K562 (cell line): ENCODE measurements at regions not wholly inside any gene's neighbourhood (a gene's known extent, or its start where the extent isn't known, plus 50 kb on each side); places are given as distances from the start of the nearest gene placed in this dataset.

Experiments used
- ATAC-seq: fragments of 200-7000 bp; cut with Tn5 transposase; 3 replicates; pipeline ENCODE4 v1.9.1; 2020; ENCODE audit warnings: moderate library complexity
- BruUV-seq: library from RNA; stranded (reverse); fragments of 400-500 nt; replicated peaks from 2 replicates; lab custom pipeline; 2021; lab: Mats Ljungman, UMichigan
- CTCF ChIA-PET: fragments of 300-600 bp; formaldehyde crosslinking; extraction: SDS; loops from one replicate; lab custom pipeline; 2021; ENCODE audit warnings: low intra/inter-chr PET ratio; lab: Yijun Ruan, JAX
- POLR2A ChIA-PET: fragments of 300-600, 350-650 bp; sonication (Branson Sonifier 250); formaldehyde crosslinking; extraction: SDS; loops from one replicate; lab custom pipeline; 2021; ENCODE audit warnings: antibody characterized with exemption, inconsistent platforms; lab: Yijun Ruan, JAX
- DNase-seq, 4 experiments: peaks; one replicate each; pipeline versions ENCODE4 v3.0.0 to v3.0.0-alpha.2; 2011 to 2018; ENCODE audit warnings: low spot score in 3 of 4, mixed read lengths in 3 of 4; ENCODE audit errors: extremely low read depth in 1 of 4
- FAIRE-seq: peaks from 2 replicates; lab custom pipeline; 2011; peaks lifted over from hg19 to GRCh38; lab: Jason Lieb, UNC
- H2AFZ ChIP-seq: 2 replicates; pipeline ENCODE4 v1.6.0; 2011; ENCODE audit warnings: low read depth, low read length, control low read depth, inconsistent platforms
- H3K27ac ChIP-seq: fragments of 200-600 bp; 3 replicates; pipeline ENCODE4 v1.8.0; 2011; ENCODE audit warnings: low read depth, mild to moderate bottlenecking, control low read depth, inconsistent platforms, low read length, moderate library complexity, mixed read lengths; ENCODE audit errors: extremely low read depth
- H3K27me3 ChIP-seq, 2 experiments: fragments of 300-600 bp in 1 of 2; 2 replicates in 1 of 2; 3 replicates in 1 of 2; pipeline versions ENCODE4 v1.6.0 to v1.8.0; 2011; ENCODE audit warnings: inconsistent platforms in 2 of 2, low read length in 2 of 2, mild to moderate bottlenecking in 1 of 2, mixed read lengths in 1 of 2, moderate library complexity in 1 of 2; ENCODE audit not compliant: control insufficient read depth in 2 of 2, insufficient read depth in 2 of 2
- H3K36me3 ChIP-seq: fragments of 300-600 bp; 3 replicates; pipeline ENCODE4 v1.8.0; 2011; ENCODE audit warnings: mild to moderate bottlenecking, low read length, inconsistent platforms; ENCODE audit not compliant: control insufficient read depth, insufficient read depth
- H3K4me1 ChIP-seq, 2 experiments: fragments of 200-600 bp in 1 of 2; replicated peaks in 1 of 2; 2 replicates in 1 of 2; 3 replicates in 1 of 2; pipeline versions ENCODE4 v1.5.1 to v1.8.0; 2011; ENCODE audit warnings: inconsistent platforms in 2 of 2, low read length in 2 of 2, mild to moderate bottlenecking in 1 of 2, mixed read lengths in 1 of 2, moderate library complexity in 1 of 2; ENCODE audit not compliant: control insufficient read depth in 2 of 2, insufficient read depth in 2 of 2
- H3K4me2 ChIP-seq: 2 replicates; pipeline ENCODE4 v1.6.1; 2011; ENCODE audit warnings: low read length, control low read depth, inconsistent platforms, mixed read lengths; ENCODE audit not compliant: insufficient read depth
- H3K4me3 ChIP-seq: fragments of 200-600 bp; sonication (generic), shearing (Covaris generic); 2 replicates; pipeline ENCODE4 v1.5.1; 2016; ENCODE audit warnings: control low read depth, inconsistent platforms
- H3K79me2 ChIP-seq: fragments of 200-600 bp; 3 replicates; pipeline ENCODE4 v1.8.0; 2011; ENCODE audit warnings: low read length, inconsistent platforms; ENCODE audit not compliant: control insufficient read depth, insufficient read depth
- H3K9ac ChIP-seq, 2 experiments: 2 replicates each; pipeline versions ENCODE4 v1.6.0 to v1.6.1; 2011; ENCODE audit warnings: low read depth in 2 of 2, low read length in 2 of 2, control low read depth in 1 of 2, inconsistent platforms in 1 of 2, mild to moderate bottlenecking in 1 of 2, mixed read lengths in 1 of 2; ENCODE audit not compliant: insufficient read depth in 1 of 2
- H3K9me1 ChIP-seq: one replicate; pipeline ENCODE4 v1.6.0; 2011; ENCODE audit warnings: inconsistent platforms, mild to moderate bottlenecking, low read length, moderate library complexity; ENCODE audit not compliant: control insufficient read depth, insufficient read depth
- H3K9me3 ChIP-seq: replicated peaks from 2 replicates; pipeline ENCODE4 v1.5.1; 2011; ENCODE audit warnings: low read depth, low read length, inconsistent platforms; ENCODE audit not compliant: control insufficient read depth, insufficient read depth
- H4K20me1 ChIP-seq: replicated peaks from 2 replicates; pipeline ENCODE4 v1.6.1; 2011; ENCODE audit warnings: low read length, inconsistent platforms, mixed read lengths; ENCODE audit not compliant: control insufficient read depth, insufficient read depth
- CBFA2T3 ChIP-seq: fragments of 450-650 bp; IDR thresholded peaks from 2 replicates; pipeline ENCODE4 v1.6.1; 2017
- CBX8 ChIP-seq: fragments of 200-600 bp; sonication (generic); IDR thresholded peaks from 2 replicates; pipeline ENCODE4 v1.6.1; 2012; ENCODE audit warnings: borderline replicate concordance, mixed run types, low read depth, mild to moderate bottlenecking, moderate library complexity, mixed read lengths, low read length, control low read depth, inconsistent platforms; ENCODE audit not compliant: poor library complexity, severe bottlenecking; ENCODE audit errors: extremely low read depth
- CREB1 ChIP-seq, 2 experiments: sonication (generic) in 1 of 2; formaldehyde crosslinking in 1 of 2; IDR thresholded peaks; 2 replicates each; pipeline versions ENCODE4 v1.6.1 to v1.8.0; 2012 to 2022; ENCODE audit warnings: inconsistent platforms in 1 of 2, mild to moderate bottlenecking in 1 of 2, missing genetic modification reagents in 1 of 2, moderate library complexity in 1 of 2
- DEAF1 ChIP-seq: fragments of 450-650 bp; formaldehyde crosslinking; IDR thresholded peaks from 2 replicates; pipeline ENCODE4 v1.4.0; 2020; ENCODE audit warnings: mild to moderate bottlenecking, moderate library complexity
- DLX4 ChIP-seq: fragments of 250-450 bp; sonication (Bioruptor Pico); IDR thresholded peaks from 2 replicates; pipeline ENCODE4 v1.6.1; 2021; ENCODE audit warnings: mild to moderate bottlenecking
- ETS2 ChIP-seq: IDR thresholded peaks from 2 replicates; pipeline ENCODE4 v1.6.1; 2016; ENCODE audit warnings: borderline replicate concordance, missing genetic modification characterization, mild to moderate bottlenecking, moderate library complexity, missing compliant biosample characterization; ENCODE audit not compliant: poor library complexity, severe bottlenecking
- HMG20B ChIP-seq: fragments of 250-450 bp; sonication (Bioruptor Pico); IDR thresholded peaks from 2 replicates; pipeline ENCODE4 v1.5.0; 2021; ENCODE audit warnings: mild to moderate bottlenecking
- KAT7 ChIP-seq: sonication (generic); formaldehyde crosslinking; IDR thresholded peaks from 2 replicates; pipeline ENCODE4 v1.8.0; 2022; ENCODE audit warnings: missing genetic modification reagents, mild to moderate bottlenecking, borderline replicate concordance
- KHSRP ChIP-seq: fragments of 450-650 bp; IDR thresholded peaks from 2 replicates; pipeline ENCODE4 v1.6.1; 2017
- L3MBTL2 ChIP-seq: fragments of 450-650 bp; IDR thresholded peaks from 2 replicates; pipeline ENCODE4 v1.6.1; 2016; ENCODE audit warnings: mild to moderate bottlenecking, moderate library complexity
- TAF9B ChIP-seq: fragments of 450-650 bp; IDR thresholded peaks from 2 replicates; pipeline ENCODE4 v1.6.1; 2018; ENCODE audit warnings: mild to moderate bottlenecking; ENCODE audit not compliant: partially characterized antibody
- TFE3 ChIP-seq: fragments of 450-650 bp; formaldehyde crosslinking; IDR thresholded peaks from 2 replicates; pipeline ENCODE4 v1.4.0; 2020; ENCODE audit warnings: mild to moderate bottlenecking, mixed read lengths
- XRCC3 ChIP-seq: fragments of 450-650 bp; IDR thresholded peaks from 2 replicates; pipeline ENCODE4 v1.6.1; 2017; ENCODE audit warnings: mild to moderate bottlenecking, moderate library complexity
- ZNF175 ChIP-seq: fragments of 200-800 bp; sonication (Bioruptor generic); IDR thresholded peaks from 2 replicates; pipeline ENCODE4 v1.6.1; 2016; ENCODE audit warnings: low read depth, mild to moderate bottlenecking, missing genetic modification characterization, missing compliant biosample characterization
- ZNF232 ChIP-seq: sonication (generic); formaldehyde crosslinking; IDR thresholded peaks from 2 replicates; pipeline ENCODE4 v1.8.0; 2022; ENCODE audit warnings: mild to moderate bottlenecking, missing genetic modification reagents
- ZNF589 ChIP-seq: fragments of 200-800 bp; sonication (Bioruptor generic); IDR thresholded peaks from 2 replicates; pipeline ENCODE4 v1.6.1; 2016; ENCODE audit warnings: low read depth, missing genetic modification characterization, missing compliant biosample characterization
- ZNF785 ChIP-seq: fragments of 250-450 bp; sonication (Bioruptor Pico); IDR thresholded peaks from 2 replicates; pipeline ENCODE4 v1.4.0; 2020; ENCODE audit warnings: mild to moderate bottlenecking
- WGBS: fragments of 100-300 bp; shearing (Covaris generic); methylation state at CpG from one replicate; pipeline ENCODE4 v1.1.6; 2016; ENCODE audit warnings: low coverage, mixed read lengths; ENCODE audit not compliant: insufficient coverage; ENCODE audit errors: missing lambda C conversion rate; 5-methylcytosine and 5-hydroxymethylcytosine counted together
- in situ Hi-C: fragments of 300-500 bp; cut with MboI; formaldehyde crosslinking; loops from 4 replicates; pipeline ENCODE4 v1.15.0; 2018; ENCODE audit warnings: inconsistent platforms, mixed read lengths
- intact Hi-C: fragments of 100-400 bp; cut with micrococcal nuclease; formaldehyde crosslinking; loops from 2 replicates; pipeline ENCODE4 v1.14.2; 2022

GRCh38 chr11:86181379-86181778, 63.2 kb upstream of the EED start:
- WGBS: 60% methylated on average over 4 of the region's 4 CpGs
- Histone ChIP-seq H3K9me1 (no peaks in the 10 kb centered on the region), H3K27me3 (no peaks in the 10 kb centered on the region), H3K4me1 (peaks cover 43 to 90% of the 10 kb centered on the region in 2 experiments), H3K9me3 (peaks cover 3% of the 10 kb centered on the region; the same call in 1 of the 2 replicates), H3K4me2 (no peak overlapping the region), H2AFZ (peak overlapping the region; percentile 67), H3K79me2 (no peaks in the 10 kb centered on the region), H3K9ac (no peak overlapping the region), H3K27ac (peak overlapping the region; percentile 3; the same call in 2 of the 3 replicates), H4K20me1 (no peaks in the 10 kb centered on the region), H3K36me3 (no peaks in the 10 kb centered on the region; the same call in 2 of the 3 replicates), H3K4me3 (no peak overlapping the region)
- in situ Hi-C loops (no loop called here), intact Hi-C loops (no loop called here)
- ChIA-PET CTCF (no interaction called here), POLR2A (interaction anchor here (1.1 to 1.3 kb wide), 3 partner anchors 12 to 63 kb away, joined by 3 to 5 read pairs (median 3); no protein-coding TSS in a partner anchor)
- no peak for FAIRE-seq
- no TSS peak for BruUV-seq
- no peak for ATAC-seq
- no peak for DNase-seq
- TF ChIP-seq ZNF175 (CRISPR knock-in tag) (0 out of 2 replicates have a peak, but pooled peaks have one; percentile 28), XRCC3 (no peak), ZNF589 (CRISPR knock-in tag) (no peak), KHSRP (no peak), CREB1 (IDR thresholded peaks at IDR 0.05) (no peak), CREB1 (CRISPR knock-in tag; IDR thresholded peaks at IDR 0.05) (no peak), CBFA2T3 (no peak), TAF9B (no peak), CBX8 (no peak), L3MBTL2 (no peak), KAT7 (CRISPR knock-in tag) (no peak), HMG20B (CRISPR knock-in tag) (no peak), DEAF1 (CRISPR knock-in tag) (no peak), DLX4 (no peak), ZNF232 (no peak), ETS2 (tag) (no peak), ZNF785 (CRISPR knock-in tag) (no peak), TFE3 (CRISPR knock-in tag) (no peak)
